OCI-LY7 (cell line): ENCODE measurements at regions not wholly inside any gene's neighbourhood (a gene's known extent, or its start where the extent isn't known, plus 50 kb on each side); places are given as distances from the start of the nearest gene placed in this dataset. TPM values are rescaled to one million over a fixed set of nuclear protein-coding genes. Genes with fewer than 3 reads are reported as not detected.

Experiments
- small RNA-seq: library from RNA; depleted of rRNA; stranded (forward); fragments of <200 nt; gene quantifications from one replicate; pipeline ENCODE3, GENCODE V24; 2014

Small RNAs in the stretch of these regions (small RNA-seq; reads per million reads assigned to genes)
- gene OR8S21P, result not detected
